ENCODE measurements at regions not wholly inside any gene's neighbourhood (a gene's known extent, or its start where the extent isn't known, plus 50 kb on each side); places are given as distances from the start of the nearest gene placed in this dataset.

DNA sequence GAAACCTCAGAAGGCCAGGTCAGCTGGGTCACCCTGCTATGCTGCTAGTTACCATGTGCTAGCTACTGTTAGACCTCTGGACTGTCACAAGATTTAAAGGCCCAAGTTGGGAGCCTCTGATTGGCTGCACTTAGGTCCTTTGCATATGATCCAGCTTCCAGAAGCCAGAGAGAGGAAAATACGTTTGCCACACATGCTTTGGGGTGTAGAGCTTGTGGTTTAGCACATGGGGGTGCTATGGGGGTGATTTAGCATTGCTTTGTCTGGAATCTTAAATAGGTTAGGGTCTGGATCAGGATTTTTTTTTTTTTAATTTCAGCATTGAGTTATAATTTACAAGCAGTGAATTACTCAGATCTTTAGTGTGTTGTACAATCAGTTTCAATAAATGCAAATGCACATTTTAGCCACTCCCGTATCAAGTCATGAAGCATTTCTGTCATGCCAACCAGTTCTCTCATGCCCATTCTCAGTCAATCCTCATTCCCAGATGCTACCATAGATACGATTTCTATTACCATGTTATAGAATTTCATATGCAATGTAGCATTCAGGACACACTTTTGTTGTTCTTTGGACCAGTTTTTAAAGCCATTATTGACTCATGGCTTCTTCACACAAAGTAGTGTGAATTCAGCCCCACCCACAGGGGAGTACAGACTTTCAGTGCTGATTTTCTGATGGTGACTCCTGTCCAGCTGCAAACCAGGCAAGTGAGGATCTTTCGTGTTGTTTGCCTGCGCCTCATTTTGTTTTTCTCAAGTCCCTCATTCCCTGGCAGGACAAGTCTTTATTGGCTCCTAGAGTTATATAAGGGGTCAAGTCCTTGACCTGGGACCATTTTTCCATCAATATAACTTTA, 250.4 kb downstream of the LRRC70 start:
- in situ Hi-C loops (cut with MboI; ENCODE audit: low sequenced_read_pairs) (no loop called here), intact Hi-C loops (cut with micrococcal nuclease) (no loop called here), dilution Hi-C loops (cut with HindIII; ENCODE audit: low sequenced_read_pairs, unreplicated experiment) (no loop called here)
- no TSS peak for BruUV-seq (replicated peaks)
- no peak for ATAC-seq (ENCODE audit: low read depth)
- Histone ChIP-seq H3K4me2 (ENCODE audit: low read depth, low read length) (no peak overlapping the region), H2BK15ac (ENCODE audit: low read depth, low read length) (no peak overlapping the region), H2BK120ac (ENCODE audit: low read depth, low read length) (no peak overlapping the region), H4K8ac (ENCODE audit: low read depth in 2 of 2, low read length in 2 of 2) (no peak overlapping the region), H3K36me3 (ENCODE audit: control insufficient read depth, insufficient read depth, low read length) (no peaks in the 10 kb centered on the region), H3K14ac (replicated peaks; ENCODE audit: low read depth, low read length) (no peak overlapping the region), H4K20me1 (ENCODE audit: insufficient read depth, low read length) (no peaks in the 10 kb centered on the region), H2BK20ac (ENCODE audit: low read depth, low read length) (no peak overlapping the region), H3K18ac (ENCODE audit: low read depth, low read length) (no peak overlapping the region), H3K27ac (ENCODE audit: insufficient read depth, low read length) (no peak overlapping the region), H2AK5ac (ENCODE audit: low read depth, low read length) (no peak overlapping the region), H2AK9ac (replicated peaks; ENCODE audit: low read depth, low read length, poor library complexity) (no peak overlapping the region), H2BK5ac (ENCODE audit: low read depth, low read length, poor library complexity, severe bottlenecking) (no peak overlapping the region), H3K4me1 (ENCODE audit: control insufficient read depth, insufficient read depth, low read length) (no peaks in the 10 kb centered on the region), H2AFZ (replicated peaks; ENCODE audit: low read length, poor library complexity) (no peak overlapping the region), H3K9me1 (ENCODE audit: insufficient read depth, low read length) (no peaks in the 10 kb centered on the region), H3K56ac (ENCODE audit: extremely low read depth, insufficient read depth, low read length) (no peak overlapping the region), H3K4ac (ENCODE audit: low read depth, low read length) (no peak overlapping the region), H3K4me3 (ENCODE audit: insufficient read depth, low read depth, low read length) (no peak overlapping the region), H3K27me3 (ENCODE audit: control insufficient read depth, insufficient read depth, low read length) (no peaks in the 10 kb centered on the region), H3K9ac (ENCODE audit: low read depth, low read length) (no peak overlapping the region), H4K91ac (ENCODE audit: insufficient read depth, low read depth, low read length) (no peak overlapping the region), H3K79me1 (ENCODE audit: low read depth in 1 of 2, low read length in 2 of 2) (no peaks in the 10 kb centered on the region), H4K5ac (ENCODE audit: low read depth, low read length) (no peak overlapping the region), H3K23ac (ENCODE audit: low read depth, low read length) (no peak overlapping the region), H3K9me3 (ENCODE audit: control insufficient read depth, insufficient read depth, low read length) (peaks cover 11% of the 10 kb centered on the region)
- no peak for DNase-seq
- CTCF ChIA-PET: no interaction called here
- no CpG with 5 or more reads among the region's 5 CpGs for WGBS, 2 experiments (ENCODE audit: extremely low coverage in 2 of 2, insufficient read length in 1 of 2)
- POLR2A ChIA-PET (ENCODE audit: unreplicated experiment): no interaction called here
- TF ChIP-seq BHLHE40 (IDR thresholded peaks at IDR 0.05; ENCODE audit: low read depth, low read length): no peak
- TF ChIP-seq RCOR1 (IDR thresholded peaks at IDR 0.05; ENCODE audit: insufficient replicate concordance, low read length): no peak
- TF ChIP-seq, protein P1, sequence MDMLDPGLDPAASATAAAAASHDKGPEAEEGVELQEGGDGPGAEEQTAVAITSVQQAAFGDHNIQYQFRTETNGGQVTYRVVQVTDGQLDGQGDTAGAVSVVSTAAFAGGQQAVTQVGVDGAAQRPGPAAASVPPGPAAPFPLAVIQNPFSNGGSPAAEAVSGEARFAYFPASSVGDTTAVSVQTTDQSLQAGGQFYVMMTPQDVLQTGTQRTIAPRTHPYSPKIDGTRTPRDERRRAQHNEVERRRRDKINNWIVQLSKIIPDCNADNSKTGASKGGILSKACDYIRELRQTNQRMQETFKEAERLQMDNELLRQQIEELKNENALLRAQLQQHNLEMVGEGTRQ (IDR thresholded peaks at IDR 0.05; ENCODE audit: low read depth, low read length): no peak
- TF ChIP-seq, protein P2, sequence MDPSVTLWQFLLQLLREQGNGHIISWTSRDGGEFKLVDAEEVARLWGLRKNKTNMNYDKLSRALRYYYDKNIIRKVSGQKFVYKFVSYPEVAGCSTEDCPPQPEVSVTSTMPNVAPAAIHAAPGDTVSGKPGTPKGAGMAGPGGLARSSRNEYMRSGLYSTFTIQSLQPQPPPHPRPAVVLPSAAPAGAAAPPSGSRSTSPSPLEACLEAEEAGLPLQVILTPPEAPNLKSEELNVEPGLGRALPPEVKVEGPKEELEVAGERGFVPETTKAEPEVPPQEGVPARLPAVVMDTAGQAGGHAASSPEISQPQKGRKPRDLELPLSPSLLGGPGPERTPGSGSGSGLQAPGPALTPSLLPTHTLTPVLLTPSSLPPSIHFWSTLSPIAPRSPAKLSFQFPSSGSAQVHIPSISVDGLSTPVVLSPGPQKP (IDR thresholded peaks at IDR 0.05; ENCODE audit: borderline replicate concordance, low read depth, low read length): no peak
- no peak for TF ChIP-seq SMC3 (IDR thresholded peaks at IDR 0.05; ENCODE audit: low read depth, low read length)
- TF ChIP-seq RAD21 (IDR thresholded peaks at IDR 0.05; ENCODE audit: low read length): no peak
- TF ChIP-seq MAZ (IDR thresholded peaks at IDR 0.05; ENCODE audit: borderline replicate concordance, low read depth, low read length): no peak
- TF ChIP-seq CHD1 (IDR thresholded peaks at IDR 0.05; ENCODE audit: low read depth, low read length): no peak
- no peak for TF ChIP-seq MAFK (IDR thresholded peaks at IDR 0.05; ENCODE audit: low read depth, low read length)
- TF ChIP-seq, protein P3, sequence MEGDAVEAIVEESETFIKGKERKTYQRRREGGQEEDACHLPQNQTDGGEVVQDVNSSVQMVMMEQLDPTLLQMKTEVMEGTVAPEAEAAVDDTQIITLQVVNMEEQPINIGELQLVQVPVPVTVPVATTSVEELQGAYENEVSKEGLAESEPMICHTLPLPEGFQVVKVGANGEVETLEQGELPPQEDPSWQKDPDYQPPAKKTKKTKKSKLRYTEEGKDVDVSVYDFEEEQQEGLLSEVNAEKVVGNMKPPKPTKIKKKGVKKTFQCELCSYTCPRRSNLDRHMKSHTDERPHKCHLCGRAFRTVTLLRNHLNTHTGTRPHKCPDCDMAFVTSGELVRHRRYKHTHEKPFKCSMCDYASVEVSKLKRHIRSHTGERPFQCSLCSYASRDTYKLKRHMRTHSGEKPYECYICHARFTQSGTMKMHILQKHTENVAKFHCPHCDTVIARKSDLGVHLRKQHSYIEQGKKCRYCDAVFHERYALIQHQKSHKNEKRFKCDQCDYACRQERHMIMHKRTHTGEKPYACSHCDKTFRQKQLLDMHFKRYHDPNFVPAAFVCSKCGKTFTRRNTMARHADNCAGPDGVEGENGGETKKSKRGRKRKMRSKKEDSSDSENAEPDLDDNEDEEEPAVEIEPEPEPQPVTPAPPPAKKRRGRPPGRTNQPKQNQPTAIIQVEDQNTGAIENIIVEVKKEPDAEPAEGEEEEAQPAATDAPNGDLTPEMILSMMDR (conservative IDR thresholded peaks at IDR 0.05; ENCODE audit: low read depth, low read length): no peak
- TF ChIP-seq FOS (IDR thresholded peaks at IDR 0.05; ENCODE audit: low read depth, low read length): no peak
- no peak for TF ChIP-seq MXI1 (IDR thresholded peaks at IDR 0.05; ENCODE audit: borderline replicate concordance, low read depth, low read length)
- TF ChIP-seq POLR2A (IDR thresholded peaks at IDR 0.05; ENCODE audit: low read depth, low read length): no peak
- no peak for TF ChIP-seq RFX5 (IDR thresholded peaks at IDR 0.05; ENCODE audit: low read depth, low read length)
- no peak for TF ChIP-seq NFE2L2 (IDR thresholded peaks at IDR 0.05; ENCODE audit: low read depth, low read length)
- no peak for TF ChIP-seq CEBPB (IDR thresholded peaks at IDR 0.05; ENCODE audit: low read depth, low read length)

Data from IMR-90 (cell line).